UCSD-AML1 (cell line): ENCODE measurements at regions not wholly inside any gene's neighbourhood (a gene's known extent, or its start where the extent isn't known, plus 50 kb on each side); places are given as distances from the start of the nearest gene placed in this dataset.
"Not testable (repeated sequence)": the region's sequence is repeated elsewhere in the genome, so short reads cannot be mapped to it uniquely, and the experiment has no call there.

Source experiments
- DNase-seq: peaks from one replicate; lab custom pipeline; 2025; ENCODE audit not compliant: unreplicated experiment; lab: John Stamatoyannopoulos, UW

- peak; percentile 33 for DNase-seq
Observed at GRCh38 chr3:34106879-34107278, 308.4 kb downstream of the PDCD6IP start.

GRCh38 chr3:34107669-34108068, 309.2 kb downstream of the PDCD6IP start:
- DNase-seq: no peak

GRCh38 chr3:34109021-34109420, 310.6 kb downstream of the PDCD6IP start:
- DNase-seq: no peak

GRCh38 chr3:34109846-34110245, 311.4 kb downstream of the PDCD6IP start:
- no peak for DNase-seq

GRCh38 chr3:34111361-34111760, 312.9 kb downstream of the PDCD6IP start:
- DNase-seq: no peak

GRCh38 chr3:34112261-34112660, 313.8 kb downstream of the PDCD6IP start:
- DNase-seq: not testable (repeated sequence)

GRCh38 chr3:34131091-34131490, 332.7 kb downstream of the PDCD6IP start:
- DNase-seq: no peak

- peak; percentile 14 for DNase-seq
Observed at GRCh38 chr3:34132069-34132692, 333.8 kb downstream of the PDCD6IP start.

- DNase-seq: no peak
Observed at GRCh38 chr3:34139566-34139965, 341.1 kb downstream of the PDCD6IP start.

GRCh38 chr3:34140616-34141015, 342.2 kb downstream of the PDCD6IP start:
- no peak for DNase-seq

- DNase-seq: no peak
Observed at GRCh38 chr3:34141841-34142337, 343.5 kb downstream of the PDCD6IP start.

GRCh38 chr3:34145796-34146195, 347.4 kb downstream of the PDCD6IP start:
- DNase-seq: no peak

- DNase-seq: no peak
Observed at GRCh38 chr3:34146596-34146995, 348.2 kb downstream of the PDCD6IP start.

- no peak for DNase-seq
Observed at GRCh38 chr3:34150992-34151391, 352.6 kb downstream of the PDCD6IP start.

- no peak for DNase-seq
Observed at GRCh38 chr3:34152656-34153055, 354.2 kb downstream of the PDCD6IP start.

- no peak for DNase-seq
Observed at GRCh38 chr3:34155108-34155507, 356.7 kb downstream of the PDCD6IP start.

GRCh38 chr3:34155666-34156065, 357.2 kb downstream of the PDCD6IP start:
- no peak for DNase-seq

- no peak for DNase-seq
Observed at GRCh38 chr3:34157491-34157890, 359.1 kb downstream of the PDCD6IP start.

- no peak for DNase-seq
Observed at GRCh38 chr3:34159613-34160420, 361.4 kb downstream of the PDCD6IP start.

- DNase-seq: not testable (repeated sequence)
Observed at GRCh38 chr3:34169636-34170035, 371.2 kb downstream of the PDCD6IP start.

- DNase-seq: no peak
Observed at GRCh38 chr3:34174740-34175139, 376.3 kb downstream of the PDCD6IP start.

GRCh38 chr3:34175636-34176176, 377.3 kb downstream of the PDCD6IP start:
- DNase-seq: no peak
